OCI-M2 (cell line): ENCODE measurements at regions not wholly inside any gene's neighbourhood (a gene's known extent, or its start where the extent isn't known, plus 50 kb on each side); places are given as distances from the start of the nearest gene placed in this dataset.

ENCODE experiments used
- DNase-seq: peaks from one replicate; lab custom pipeline; 2025; ENCODE audit not compliant: unreplicated experiment; lab: John Stamatoyannopoulos, UW

DNA sequence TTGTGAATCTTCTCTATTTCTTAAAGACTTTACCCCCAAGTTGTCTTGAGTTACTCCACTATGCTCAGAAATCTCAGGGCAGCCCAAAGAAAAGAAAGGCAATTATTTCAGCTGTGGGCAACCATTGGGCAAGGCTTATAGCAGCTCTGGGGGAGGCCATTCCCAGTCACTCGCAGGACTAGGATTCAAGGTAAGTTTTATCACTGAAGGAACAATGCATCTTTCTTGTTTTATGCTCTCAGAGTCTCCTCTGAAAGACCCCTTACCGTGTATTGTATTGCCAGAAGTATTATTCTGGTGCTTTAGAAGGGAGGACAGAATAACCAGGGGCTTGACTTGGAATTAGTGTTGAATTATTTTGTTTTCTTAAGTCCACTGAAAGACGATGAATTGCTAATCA lies 586.3 kb upstream of the MAP3K7 start:
- DNase-seq = no peak

GRCh38 chr6:91171754-91172462 lies 585.0 kb upstream of the MAP3K7 start:
- DNase-seq = no peak

- no peak for DNase-seq
These were observed 581.0 kb upstream of the MAP3K7 start for GRCh38 chr6:91167846-91168245.

- DNase-seq = no peak
These were observed 579.6 kb upstream of the MAP3K7 start for GRCh38 chr6:91166271-91167046.

- DNase-seq = no peak
These were observed 577.2 kb upstream of the MAP3K7 start for GRCh38 chr6:91164105-91164504.

DNA sequence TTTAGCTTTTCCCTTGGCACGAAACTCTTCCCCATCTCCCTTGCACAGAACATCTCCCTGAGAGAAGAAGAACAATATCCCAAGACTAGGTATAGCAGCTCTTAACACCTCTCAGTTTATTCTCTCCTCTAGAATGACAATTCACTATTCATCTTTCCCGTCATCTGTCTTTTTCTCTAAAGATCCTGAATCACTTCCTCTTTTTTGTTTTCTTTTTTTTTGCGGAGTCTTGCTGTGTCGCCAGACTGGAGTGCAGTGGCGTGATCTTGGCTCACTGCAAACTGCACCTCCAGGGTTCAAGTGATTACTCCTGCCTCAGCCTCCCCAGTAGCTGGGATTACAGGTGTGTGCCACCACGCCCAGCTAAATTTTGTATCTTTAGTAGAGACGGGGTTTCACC lies 574.4 kb upstream of the MAP3K7 start:
- DNase-seq = no peak

DNA sequence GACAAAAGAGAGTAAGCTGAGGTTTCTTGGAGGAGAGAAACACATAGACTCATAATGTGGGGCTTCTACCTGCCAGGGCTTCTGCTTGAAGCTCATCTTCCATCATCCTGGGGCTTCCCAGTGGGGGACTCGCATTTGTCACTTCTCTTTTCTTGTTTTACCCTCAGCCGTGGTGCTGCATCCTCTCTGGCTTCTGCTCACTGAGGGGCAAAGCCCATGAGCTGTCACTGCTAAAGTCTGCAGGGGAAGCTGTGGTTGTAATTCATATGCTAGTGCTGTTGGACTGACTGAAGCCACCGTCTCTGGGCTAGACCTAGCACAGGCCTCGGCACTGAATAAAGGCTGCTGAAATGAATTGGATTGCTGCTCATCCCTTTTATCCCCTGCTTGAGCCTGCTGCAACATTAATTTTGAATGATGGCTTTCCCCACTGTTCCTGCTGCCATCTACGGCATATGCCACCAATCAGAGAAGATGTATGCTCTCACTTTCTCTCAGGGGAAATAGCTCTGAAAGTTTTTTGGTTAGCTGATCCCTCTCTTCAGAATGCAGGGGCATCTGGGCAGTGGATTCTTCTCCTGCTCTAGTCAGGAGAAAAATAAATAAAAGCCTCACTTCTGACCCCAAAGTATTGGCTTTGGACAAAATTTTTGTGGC lies 568.4 kb upstream of the MAP3K7 start:
- DNase-seq = no peak

DNA sequence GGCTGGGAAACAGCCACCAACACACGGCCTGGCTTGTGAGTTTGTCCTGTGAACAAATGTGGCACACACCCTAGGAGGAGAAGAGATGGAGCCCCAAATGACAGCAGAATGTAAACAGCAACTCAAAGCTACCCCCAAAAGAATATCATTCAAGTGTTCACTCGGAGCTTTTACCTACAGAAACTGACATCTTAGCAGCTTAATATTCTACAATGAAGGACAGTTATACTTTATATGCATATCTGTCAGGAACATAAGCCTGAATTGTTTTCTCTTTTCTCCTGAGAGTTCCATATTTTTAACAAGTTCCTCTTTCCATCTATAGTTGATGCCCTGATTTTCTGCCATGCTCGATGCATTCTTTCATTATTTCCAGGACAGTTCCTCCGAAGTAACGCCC lies 566.0 kb upstream of the MAP3K7 start:
- no peak for DNase-seq

- DNase-seq = no peak
These were observed 563.3 kb upstream of the MAP3K7 start for GRCh38 chr6:91149956-91150705.

DNA sequence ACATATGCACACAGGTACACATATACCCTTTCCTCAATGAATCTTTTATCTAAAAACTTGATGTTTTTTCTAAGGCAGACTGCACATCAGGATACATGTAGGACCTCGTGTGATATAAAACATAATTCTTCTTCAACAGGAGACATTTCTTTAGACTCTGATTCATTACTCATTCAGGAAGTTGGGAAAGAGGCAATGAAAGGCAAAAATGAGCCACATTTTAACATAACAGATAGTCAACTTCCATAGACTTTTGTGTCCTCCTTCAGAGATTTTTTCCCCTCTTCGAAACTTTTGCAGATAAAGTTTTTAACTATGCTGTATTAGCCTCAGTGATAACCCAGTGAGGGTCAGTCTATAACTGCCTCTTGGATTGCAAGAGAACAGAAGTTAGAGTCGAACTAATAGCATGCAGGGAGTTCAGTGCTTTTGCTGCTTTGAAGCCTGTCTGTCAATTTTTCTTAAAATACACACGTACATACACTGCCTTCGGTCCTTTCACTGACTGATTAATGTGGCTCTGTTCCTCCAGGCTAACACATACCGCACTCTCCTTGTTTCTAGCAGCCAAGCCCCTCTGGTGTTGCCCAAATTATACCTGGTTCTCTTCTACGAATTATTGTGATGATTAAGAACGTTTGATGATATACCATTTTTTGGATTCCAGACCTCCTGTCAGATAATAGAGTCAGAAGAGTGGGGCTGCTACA lies 562.5 kb upstream of the MAP3K7 start:
- no peak for DNase-seq

DNA sequence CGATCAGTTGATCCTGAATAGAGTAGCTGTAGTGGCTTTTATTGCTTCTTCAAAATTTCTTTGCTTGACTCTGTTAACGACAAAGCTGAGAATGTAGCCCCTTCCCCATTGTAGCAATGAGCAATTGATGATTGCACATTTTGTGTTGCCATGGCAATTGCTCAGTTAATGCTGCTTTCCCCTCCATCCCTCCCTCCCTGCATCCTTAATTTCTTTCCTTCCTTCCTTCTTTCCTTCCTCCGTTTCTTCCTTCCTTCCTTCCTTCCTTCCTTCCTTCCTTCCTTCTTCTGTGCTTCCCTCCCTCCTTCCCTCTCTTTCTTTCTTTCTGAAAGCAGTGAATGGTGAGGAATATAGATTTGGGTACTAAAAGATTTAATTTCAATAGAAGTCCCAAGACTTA lies 557.3 kb upstream of the MAP3K7 start:
- DNase-seq = no peak

DNA sequence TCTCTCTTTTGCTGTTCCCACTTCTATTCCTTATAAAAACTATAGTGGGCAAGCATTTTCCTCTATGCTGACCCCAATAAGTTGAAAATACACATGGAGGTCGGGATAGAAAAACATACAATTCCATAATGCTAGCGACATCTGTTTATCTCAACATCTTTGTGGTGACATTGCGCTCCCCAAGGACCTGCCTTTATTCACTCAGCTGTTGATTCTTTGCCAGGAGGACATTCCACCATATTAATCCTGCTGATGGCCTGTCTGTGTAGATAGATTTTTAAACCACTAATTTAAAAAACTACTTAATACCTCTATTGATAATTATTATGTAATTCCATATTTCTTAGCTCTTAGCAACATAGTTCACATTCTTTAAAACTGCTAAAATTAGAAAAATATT lies 555.3 kb upstream of the MAP3K7 start:
- no peak for DNase-seq

DNA sequence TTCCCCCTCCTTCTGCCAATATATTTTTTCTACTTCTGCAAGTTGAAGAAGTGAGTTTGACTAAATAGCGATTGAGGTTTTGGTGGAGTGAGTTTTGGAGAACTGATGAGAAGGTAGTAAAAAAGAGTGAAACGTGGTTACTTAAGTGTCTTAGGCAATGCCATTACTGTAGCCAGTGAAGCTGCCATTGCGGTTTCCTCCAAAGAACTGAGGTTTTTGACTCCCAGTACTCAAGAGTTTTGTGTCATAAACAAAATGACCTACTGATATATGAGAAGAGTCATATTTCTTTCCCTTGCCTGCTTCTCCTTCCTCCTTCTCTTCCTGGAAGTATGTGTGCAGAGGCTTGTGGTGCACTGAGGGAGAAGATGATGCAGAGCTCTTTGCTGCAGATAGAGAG lies 554.5 kb upstream of the MAP3K7 start:
- DNase-seq = no peak

DNA sequence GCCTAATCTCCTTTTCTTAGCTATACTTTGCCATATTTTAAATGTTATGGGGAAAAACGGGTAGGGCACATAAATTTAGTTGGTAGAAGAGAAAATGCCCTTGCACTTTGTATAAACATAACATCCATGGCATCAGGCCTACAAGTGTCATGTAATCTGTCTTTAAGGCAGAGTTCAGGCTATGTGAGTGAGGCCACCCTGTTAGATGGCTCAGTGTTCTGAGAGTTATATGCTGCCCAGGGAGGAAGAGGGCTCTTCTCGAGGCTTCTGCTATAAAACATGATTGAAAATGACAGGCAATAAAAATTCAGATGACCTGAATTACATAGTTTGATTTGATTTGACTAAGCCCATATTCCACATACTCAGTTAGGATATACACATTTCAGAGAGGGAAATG lies 553.6 kb upstream of the MAP3K7 start:
- no peak for DNase-seq

GRCh38 chr6:91137286-91137685 lies 550.4 kb upstream of the MAP3K7 start:
- no peak for DNase-seq

DNA sequence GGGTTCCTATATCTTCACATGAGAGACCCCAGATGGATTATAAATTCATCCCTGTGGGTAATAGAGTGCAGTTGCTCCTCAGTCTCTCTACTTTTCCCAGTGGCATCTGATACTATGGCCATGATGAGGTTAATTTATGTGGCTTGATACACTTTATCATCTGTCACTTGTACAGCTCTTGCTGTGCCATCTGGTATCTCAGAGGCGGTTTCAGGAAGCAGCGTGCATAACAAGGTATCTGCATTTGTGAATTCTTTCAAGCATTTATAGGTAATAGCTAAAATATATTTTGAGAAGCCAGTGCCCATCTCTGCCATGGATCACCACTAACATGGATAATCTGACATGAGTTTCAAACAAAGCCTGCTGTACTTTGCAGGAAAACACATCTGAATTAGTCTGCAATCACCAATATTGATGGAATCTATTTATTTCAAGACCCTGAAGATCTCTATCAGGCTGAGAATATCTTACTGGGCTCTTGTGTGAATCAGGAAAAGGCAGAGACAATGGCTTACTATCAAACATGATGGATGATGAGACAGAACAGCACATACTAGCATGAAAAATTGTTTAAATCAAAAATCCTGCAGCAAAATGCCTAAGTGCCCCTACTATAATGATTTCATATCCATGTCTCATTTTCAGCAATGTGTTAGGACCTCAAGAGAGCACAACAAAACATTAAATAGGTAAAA lies 548.7 kb upstream of the MAP3K7 start:
- no peak for DNase-seq

DNA sequence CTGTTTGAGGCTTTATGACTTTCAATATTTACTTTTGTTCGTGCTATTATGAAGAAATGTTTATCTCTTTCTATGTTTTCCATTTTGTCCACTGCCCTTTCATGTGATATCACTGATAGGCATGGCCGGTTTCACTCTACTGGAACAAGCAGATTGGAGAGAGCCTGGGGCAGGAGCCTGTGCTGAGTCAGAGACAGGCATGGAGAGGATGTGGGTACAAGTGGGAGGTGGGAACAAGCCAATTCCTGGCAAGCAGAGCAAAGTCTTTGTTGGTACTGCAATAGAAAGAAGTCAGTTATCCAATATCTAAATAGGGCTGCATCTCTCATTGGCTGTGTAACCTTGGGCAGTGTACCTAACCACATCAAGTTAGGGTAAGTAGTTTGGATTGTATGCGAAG lies 545.6 kb upstream of the MAP3K7 start:
- DNase-seq = no peak

DNA sequence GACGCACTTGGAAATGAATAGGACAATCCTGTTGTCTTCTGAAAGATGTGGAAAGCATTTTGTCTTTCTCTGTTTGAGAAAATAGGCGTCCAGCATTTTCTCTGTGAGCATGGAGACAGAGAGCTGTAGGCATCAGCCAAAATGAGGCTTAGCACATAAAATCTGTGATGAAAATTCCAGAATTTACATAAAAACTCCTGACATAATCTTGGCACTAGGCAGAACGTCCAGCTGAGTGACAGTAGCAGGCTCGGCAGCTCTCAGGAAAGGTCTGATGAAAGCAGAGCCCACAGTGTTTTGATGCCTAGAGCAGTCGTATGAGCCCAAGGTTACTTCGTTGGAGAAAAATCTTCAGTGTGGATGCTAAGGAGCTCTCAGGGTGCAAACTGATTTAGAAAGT lies 543.3 kb upstream of the MAP3K7 start:
- no peak for DNase-seq

DNA sequence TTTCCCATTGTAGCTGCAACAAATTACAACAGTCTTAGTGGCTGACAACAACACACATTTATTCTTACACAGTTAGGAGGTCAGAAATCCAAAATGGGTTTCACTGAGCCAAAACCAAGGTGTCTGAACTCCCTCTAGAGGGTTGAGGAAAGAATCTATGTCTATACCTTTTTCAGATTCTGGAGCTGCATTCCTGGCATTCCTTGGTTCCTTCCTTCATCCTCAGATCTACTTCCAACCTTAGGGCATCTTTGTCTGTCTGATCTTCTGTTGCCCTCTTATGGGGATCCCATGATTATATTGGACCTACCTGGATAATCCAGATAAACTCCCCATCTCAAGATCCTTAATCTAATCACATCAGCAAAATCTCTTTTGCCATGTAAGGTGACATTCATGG lies 540.9 kb upstream of the MAP3K7 start:
- no peak for DNase-seq

GRCh38 chr6:91126876-91127275 lies 540.0 kb upstream of the MAP3K7 start:
- DNase-seq = no peak
